GM10248 (cell line): ENCODE measurements at regions not wholly inside any gene's neighbourhood (a gene's known extent, or its start where the extent isn't known, plus 50 kb on each side); places are given as distances from the start of the nearest gene placed in this dataset.

Experiments
- CTCF ChIA-PET: fragments of 300-600 bp; sonication (Branson Sonifier 250); formaldehyde crosslinking; extraction: SDS; loops from one replicate; lab custom pipeline; 2021; ENCODE audit warnings: antibody characterized with exemption; lab: Yijun Ruan, JAX
- POLR2A ChIA-PET: fragments of 350-650 bp; sonication (Branson Sonifier 250); formaldehyde crosslinking; extraction: SDS; loops from one replicate; lab custom pipeline; 2020; ENCODE audit warnings: antibody characterized with exemption; lab: Yijun Ruan, JAX
- DNase-seq: peaks from one replicate; pipeline ENCODE4 v3.0.0; 2012; ENCODE audit errors: extremely low spot score
- CTCF ChIP-seq: IDR thresholded peaks from 2 replicates; pipeline ENCODE4 v1.5.1; 2012; ENCODE audit warnings: mild to moderate bottlenecking, low read depth; ENCODE audit errors: extremely low read depth, missing control alignments, control extremely low read depth

GRCh38 chr9:79023134-79023580, 548.6 kb upstream of the TLE4 start:
- no peak for DNase-seq
- ChIA-PET CTCF (interaction anchor here (1.2 kb wide), 1 partner anchor 11 kb away, joined by 3 read pairs; no protein-coding TSS in a partner anchor), POLR2A (no interaction called here)
- TF ChIP-seq CTCF, result no peak

GRCh38 chr9:79026316-79026715, 545.4 kb upstream of the TLE4 start:
- no peak for DNase-seq
- ChIA-PET POLR2A (no interaction called here), CTCF (interaction anchor here (1.4 kb wide), 1 partner anchor 18 kb away, joined by 3 read pairs; no protein-coding TSS in a partner anchor)
- TF ChIP-seq CTCF, result no peak

- ChIA-PET CTCF (interaction anchor here (0.9 kb wide), 1 partner anchor 8 kb away, joined by 5 read pairs; no protein-coding TSS in a partner anchor), POLR2A (no interaction called here)
- no peak for TF ChIP-seq CTCF
- DNase-seq, result no peak
Observed at GRCh38 chr9:79028101-79028500, 543.7 kb upstream of the TLE4 start.

- no peak for TF ChIP-seq CTCF
- DNase-seq, result no peak
- ChIA-PET CTCF (interaction anchor here (0.8 kb wide), 1 partner anchor 12 kb away, joined by 3 read pairs; no protein-coding TSS in a partner anchor), POLR2A (no interaction called here)
Observed at GRCh38 chr9:79034583-79034982, 537.2 kb upstream of the TLE4 start.

- CTCF ChIA-PET, result interaction anchor here (1.2 kb wide), 1 partner anchor 29 kb away, joined by 3 read pairs; no protein-coding TSS in a partner anchor
- POLR2A ChIA-PET, result no interaction called here
- DNase-seq, result no peak
- no peak for TF ChIP-seq CTCF
Observed at GRCh38 chr9:79037338-79037737, 534.4 kb upstream of the TLE4 start.

GRCh38 chr9:79040671-79041070, 531.1 kb upstream of the TLE4 start:
- CTCF ChIA-PET, result interaction anchor here (1.3 kb wide), 1 partner anchor 17 kb away, joined by 3 read pairs; no protein-coding TSS in a partner anchor
- no peak for DNase-seq
- TF ChIP-seq CTCF, result no peak
- POLR2A ChIA-PET, result no interaction called here
